Epithelial cell of proximal tubule (primary cell): ENCODE measurements at regions not wholly inside any gene's neighbourhood (a gene's known extent, or its start where the extent isn't known, plus 50 kb on each side); places are given as distances from the start of the nearest gene placed in this dataset.

Experiments used
- DNase-seq: peaks from one replicate; pipeline ENCODE4 v3.0.0-alpha.2; 2011; ENCODE audit warnings: low read depth
- H3K4me3 ChIP-seq: 2 replicates; pipeline ENCODE4 v1.5.1; 2011; ENCODE audit warnings: low read depth, mild to moderate bottlenecking, low read length
- CTCF ChIP-seq: conservative IDR thresholded peaks from 2 replicates; pipeline ENCODE4 v1.5.1; 2012; ENCODE audit warnings: low read depth, mild to moderate bottlenecking, low read length

- no peak overlapping the region for H3K4me3 ChIP-seq
- TF ChIP-seq CTCF: no peak
- DNase-seq: no peak
Observed at GRCh38 chr19:30123119-30123518, 181.1 kb downstream of the URI1 start.

GRCh38 chr19:30123611-30124010 lies 181.6 kb downstream of the URI1 start:
- H3K4me3 ChIP-seq: no peak overlapping the region
- TF ChIP-seq CTCF: no peak
- DNase-seq: no peak

GRCh38 chr19:30128211-30128610 lies 186.2 kb downstream of the URI1 start:
- no peak for DNase-seq
- no peak for TF ChIP-seq CTCF
- no peak overlapping the region for H3K4me3 ChIP-seq

- DNase-seq: no peak
- TF ChIP-seq CTCF: no peak
- H3K4me3 ChIP-seq: no peak overlapping the region
Observed at GRCh38 chr19:30130356-30131122, 188.5 kb downstream of the URI1 start.

GRCh38 chr19:30131246-30131645 lies 189.2 kb downstream of the URI1 start:
- TF ChIP-seq CTCF: no peak
- no peak overlapping the region for H3K4me3 ChIP-seq
- DNase-seq: no peak

- H3K4me3 ChIP-seq: no peak overlapping the region
- TF ChIP-seq CTCF: no peak
- no peak for DNase-seq
Observed at GRCh38 chr19:30131722-30132291, 189.8 kb downstream of the URI1 start.

GRCh38 chr19:30132343-30133075 lies 190.5 kb downstream of the URI1 start:
- no peak for TF ChIP-seq CTCF
- H3K4me3 ChIP-seq: no peak overlapping the region
- no peak for DNase-seq
